Heart right ventricle (tissue), 16 donors: ENCODE measurements at regions not wholly inside any gene's neighbourhood (a gene's known extent, or its start where the extent isn't known, plus 50 kb on each side); places are given as distances from the start of the nearest gene placed in this dataset.

Experiments
- ATAC-seq, 8 donors: fragments of 200-7000 bp; cut with Tn5 transposase; one replicate each; pipeline ENCODE4 v1.9.1; 2020; ENCODE audit warnings: mild to moderate bottlenecking in 8 of 8, moderate library complexity in 8 of 8, moderate number of reproducible peaks in 1 of 8
- DNase-seq, 2 donors: peaks; one replicate each; pipeline ENCODE4 v3.0.0-alpha.2; 2020
- H3K27ac ChIP-seq, 10 donors: fragments of 200-600 bp; sonication (generic) in 2 of 10; one replicate each; pipeline versions ENCODE4 v1.5.0 to v1.8.0; 2020 to 2022; ENCODE audit warnings: mild to moderate bottlenecking in 3 of 10
- H3K27me3 ChIP-seq, 7 donors: fragments of 200-600 bp; one replicate each; pipeline ENCODE4 v1.8.0; 2021 to 2022; ENCODE audit warnings: mild to moderate bottlenecking in 2 of 7
- H3K36me3 ChIP-seq, 9 donors: fragments of 200-600 bp; sonication (generic) in 1 of 9; one replicate each; pipeline versions ENCODE4 v1.5.0 to v1.8.0; 2020 to 2022; ENCODE audit warnings: mild to moderate bottlenecking in 2 of 9
- H3K4me1 ChIP-seq, 9 donors: fragments of 200-600 bp; sonication (generic) in 1 of 9; one replicate each; pipeline versions ENCODE4 v1.5.0 to v1.8.0; 2020 to 2022; ENCODE audit warnings: mild to moderate bottlenecking in 4 of 9
- H3K4me3 ChIP-seq, 10 donors: fragments of 200-600 bp; sonication (generic) in 2 of 10; one replicate each; pipeline versions ENCODE4 v1.5.0 to v1.8.0; 2020 to 2022; ENCODE audit warnings: mild to moderate bottlenecking in 7 of 10, moderate library complexity in 2 of 10
- H3K9me3 ChIP-seq, 11 donors: fragments of 200-600 bp in 10 of 11; sonication (generic) in 2 of 11; one replicate each; pipeline versions ENCODE4 v1.5.0 to v1.8.0; 2013 to 2022; ENCODE audit warnings: mild to moderate bottlenecking in 2 of 11, control low read depth in 1 of 11, moderate library complexity in 1 of 11
- CTCF ChIP-seq, 9 donors: fragments of 200-600 bp; sonication (generic) in 2 of 9; IDR thresholded peaks; one replicate each; pipeline versions ENCODE4 v1.5.0 to v1.8.0; 2021 to 2022; ENCODE audit warnings: antibody characterized with exemption in 9 of 9, mild to moderate bottlenecking in 5 of 9, moderate library complexity in 1 of 9
- WGBS, 2 donors: extraction: QIAGEN DNeasy Blood & Tissue Kit; methylation state at CpG; one replicate each; pipeline ENCODE4 v1.1.7; 2013; ENCODE audit warnings: inconsistent platforms in 1 of 2; 5-methylcytosine and 5-hydroxymethylcytosine counted together
- intact Hi-C, 10 donors: fragments of 100-400 bp; cut with DNase I; formaldehyde crosslinking; loops; one replicate each; pipeline versions ENCODE4 v1.11.1 to v1.14.2; 2022
- donor health status: Arrhythmogenic right ventricular cardiomyopathy.
- donor health status: ischemic (EF 13 %, LVEDD 7.1; RV severe dilation, severe dysfunction).
- donor health status: healthy with polysubstance abuse.
- donor health status: DM: no; HTN: yes; CAD: no.
- donor health status: DM: no; HTN: no; CAD: no.
- donor health status: ischemic (EF 25% LVEDD 6.9; RV normal size, moderate dysfunction).
- donor health status: ischemic (EF 25% LVEDD 5.7; RV mildly dilated, moderate dysfunction).
- donor health status: healthy.
- donor health status: DM: yes; HTN: yes; CAD: no.
- donor health status: Ischemic cardiomyopathy.
- donor health status: ischemic (EF 35%, LVEDD 5.7; RV mildly dilated, moderate dysfunction).
- donor health status: nonischemic (EF 11% LVEDD 7.7; RV severe dilation, severe dysfunction).
- donor health status: DM: yes; HTN: yes; CAD: no.
- donor health status: PGD.
- donor health status: ischemic (EF 29% LVEDD 5.4; RV normal size, mild dysfunction).
- donor health status: nonischemic (EF 23%, LVEDD 6.1; RV moderate dilation, normal function).

GRCh38 chr16:35873472-35873871, 2414.1 kb downstream of the TP53TG3F start:
- TF ChIP-seq CTCF (IDR thresholded peaks at IDR 0.05): no peak
- no peaks in the 10 kb centered on the region for H3K36me3 ChIP-seq
- no peak overlapping the region for H3K27ac ChIP-seq
- no peak overlapping the region for H3K4me3 ChIP-seq
- WGBS, 2 donors: 60 to 65% methylated on average over 4 of the region's 4 CpGs
- no peaks in the 10 kb centered on the region for H3K4me1 ChIP-seq
- peaks cover 0 to 78% (median 0%) of the 10 kb centered on the region in 11 donors for H3K9me3 ChIP-seq
- ATAC-seq: no peak
- no peaks in the 10 kb centered on the region for H3K27me3 ChIP-seq
- intact Hi-C loops: loop anchor here in 1 of 10 donors (10.0 kb wide), 1 partner anchor 51 kb away; no protein-coding TSS in a partner anchor
- no peak for DNase-seq

GRCh38 chr16:35881654-35882053, 2422.2 kb downstream of the TP53TG3F start:
- Histone ChIP-seq H3K27ac (no peak overlapping the region), H3K36me3 (no peaks in the 10 kb centered on the region), H3K4me1 (no peaks in the 10 kb centered on the region), H3K4me3 (no peak overlapping the region), H3K9me3 (peaks cover 0 to 90% (median 0%) of the 10 kb centered on the region in 11 donors), H3K27me3 (no peaks in the 10 kb centered on the region)
- intact Hi-C loops: no loop called here
- ATAC-seq: no peak
- no peak for DNase-seq
- 64% methylated on average over 2 of the region's 2 CpGs for WGBS, 2 donors
- TF ChIP-seq CTCF (IDR thresholded peaks at IDR 0.05): no peak

GRCh38 chr16:35906440-35906839, 2447.0 kb downstream of the TP53TG3F start:
- 70 to 75% methylated on average over 1 of the region's 1 CpG for WGBS, 2 donors
- H3K27ac ChIP-seq: no peak overlapping the region
- H3K4me3 ChIP-seq: no peak overlapping the region
- DNase-seq (no peak), ATAC-seq (no peak)
- H3K36me3 ChIP-seq: no peaks in the 10 kb centered on the region
- intact Hi-C loops: no loop called here
- no peak for TF ChIP-seq CTCF (IDR thresholded peaks at IDR 0.05)
- H3K9me3 ChIP-seq: peaks cover 0 to 47% (median 0%) of the 10 kb centered on the region in 11 donors
- no peaks in the 10 kb centered on the region for H3K4me1 ChIP-seq
- no peaks in the 10 kb centered on the region for H3K27me3 ChIP-seq

- Histone ChIP-seq H3K4me3 (no peak overlapping the region), H3K4me1 (no peaks in the 10 kb centered on the region), H3K27me3 (no peaks in the 10 kb centered on the region), H3K36me3 (no peaks in the 10 kb centered on the region), H3K9me3 (peaks cover 0 to 53% (median 0%) of the 10 kb centered on the region in 11 donors), H3K27ac (no peak overlapping the region)
- 73 to 85% methylated on average over 7 of the region's 7 CpGs for WGBS, 2 donors
- ATAC-seq: no peak
- no peak for DNase-seq
- TF ChIP-seq CTCF (IDR thresholded peaks at IDR 0.05): no peak
- intact Hi-C loops: no loop called here
Observed at GRCh38 chr16:35908152-35908551, 2448.7 kb downstream of the TP53TG3F start.
